ENCODE measurements at regions not wholly inside any gene's neighbourhood (a gene's known extent, or its start where the extent isn't known, plus 50 kb on each side); places are given as distances from the start of the nearest gene placed in this dataset.

- H3K27ac Mint-ChIP-seq: no peak overlapping the region
- ATAC-seq (no peak), DNase-seq (no peak)
- H3K4me1 Mint-ChIP-seq (ENCODE audit: low read depth): no peaks in the 10 kb centered on the region
- ChIA-PET POLR2A (no interaction called here), CTCF (interaction anchor here (1.9 kb wide), 1 partner anchor 21 kb away, joined by 5 read pairs; no protein-coding TSS in a partner anchor)
- H3K4me3 Mint-ChIP-seq: no peak overlapping the region
- no peaks in the 10 kb centered on the region for H3K36me3 Mint-ChIP-seq (ENCODE audit: low read depth)
- intact Hi-C loops (cut with micrococcal nuclease): no loop called here
- no peaks in the 10 kb centered on the region for H3K9me3 Mint-ChIP-seq
- no peaks in the 10 kb centered on the region for H3K27me3 Mint-ChIP-seq
- TF ChIP-seq, protein P1, sequence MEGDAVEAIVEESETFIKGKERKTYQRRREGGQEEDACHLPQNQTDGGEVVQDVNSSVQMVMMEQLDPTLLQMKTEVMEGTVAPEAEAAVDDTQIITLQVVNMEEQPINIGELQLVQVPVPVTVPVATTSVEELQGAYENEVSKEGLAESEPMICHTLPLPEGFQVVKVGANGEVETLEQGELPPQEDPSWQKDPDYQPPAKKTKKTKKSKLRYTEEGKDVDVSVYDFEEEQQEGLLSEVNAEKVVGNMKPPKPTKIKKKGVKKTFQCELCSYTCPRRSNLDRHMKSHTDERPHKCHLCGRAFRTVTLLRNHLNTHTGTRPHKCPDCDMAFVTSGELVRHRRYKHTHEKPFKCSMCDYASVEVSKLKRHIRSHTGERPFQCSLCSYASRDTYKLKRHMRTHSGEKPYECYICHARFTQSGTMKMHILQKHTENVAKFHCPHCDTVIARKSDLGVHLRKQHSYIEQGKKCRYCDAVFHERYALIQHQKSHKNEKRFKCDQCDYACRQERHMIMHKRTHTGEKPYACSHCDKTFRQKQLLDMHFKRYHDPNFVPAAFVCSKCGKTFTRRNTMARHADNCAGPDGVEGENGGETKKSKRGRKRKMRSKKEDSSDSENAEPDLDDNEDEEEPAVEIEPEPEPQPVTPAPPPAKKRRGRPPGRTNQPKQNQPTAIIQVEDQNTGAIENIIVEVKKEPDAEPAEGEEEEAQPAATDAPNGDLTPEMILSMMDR (IDR thresholded peaks at IDR 0.05): no peak
These were observed 93.1 kb upstream of the WWC1 start for GRCh38 chr5:168198359-168198758.

GRCh38 chr5:168202996-168203395, 88.4 kb upstream of the WWC1 start:
- Mint-ChIP-seq H3K4me1 (ENCODE audit: low read depth) (no peaks in the 10 kb centered on the region), H3K27me3 (peaks cover 1% of the 10 kb centered on the region), H3K4me3 (no peak overlapping the region), H3K27ac (no peak overlapping the region), H3K36me3 (ENCODE audit: low read depth) (no peaks in the 10 kb centered on the region), H3K9me3 (no peaks in the 10 kb centered on the region)
- DNase-seq (no peak), ATAC-seq (no peak)
- POLR2A ChIA-PET: no interaction called here
- CTCF ChIA-PET: interaction anchor here (3.0 kb wide), 1 partner anchor 17 kb away, joined by 10 read pairs; no protein-coding TSS in a partner anchor
- TF ChIP-seq, protein P1 (IDR thresholded peaks at IDR 0.05): no peak
- intact Hi-C loops (cut with micrococcal nuclease): no loop called here

- TF ChIP-seq, protein P1 (IDR thresholded peaks at IDR 0.05): no peak
- no peak for ATAC-seq
- Mint-ChIP-seq H3K36me3 (ENCODE audit: low read depth) (no peaks in the 10 kb centered on the region), H3K4me1 (ENCODE audit: low read depth) (no peaks in the 10 kb centered on the region), H3K27me3 (peaks cover 2% of the 10 kb centered on the region), H3K27ac (no peak overlapping the region), H3K9me3 (no peaks in the 10 kb centered on the region), H3K4me3 (no peak overlapping the region)
- no peak for DNase-seq
- ChIA-PET POLR2A (no interaction called here), CTCF (interaction anchor here (3.0 kb wide), 1 partner anchor 16 kb away, joined by 10 read pairs; no protein-coding TSS in a partner anchor)
- intact Hi-C loops (cut with micrococcal nuclease): no loop called here
These were observed 87.3 kb upstream of the WWC1 start for GRCh38 chr5:168204165-168204564.

GRCh38 chr5:168207450-168208029, 83.9 kb upstream of the WWC1 start:
- intact Hi-C loops (cut with micrococcal nuclease): no loop called here
- no peaks in the 10 kb centered on the region for H3K4me1 Mint-ChIP-seq (ENCODE audit: low read depth)
- ChIA-PET POLR2A (no interaction called here), CTCF (interaction anchor here (1.5 kb wide), 1 partner anchor 12 kb away, joined by 6 read pairs; no protein-coding TSS in a partner anchor)
- H3K4me3 Mint-ChIP-seq: no peak overlapping the region
- no peaks in the 10 kb centered on the region for H3K36me3 Mint-ChIP-seq (ENCODE audit: low read depth)
- H3K9me3 Mint-ChIP-seq: no peaks in the 10 kb centered on the region
- DNase-seq (no peak), ATAC-seq (no peak)
- H3K27ac Mint-ChIP-seq: no peak overlapping the region
- TF ChIP-seq, protein P1 (IDR thresholded peaks at IDR 0.05): no peak
- peaks cover 4% of the 10 kb centered on the region for H3K27me3 Mint-ChIP-seq

DNA sequence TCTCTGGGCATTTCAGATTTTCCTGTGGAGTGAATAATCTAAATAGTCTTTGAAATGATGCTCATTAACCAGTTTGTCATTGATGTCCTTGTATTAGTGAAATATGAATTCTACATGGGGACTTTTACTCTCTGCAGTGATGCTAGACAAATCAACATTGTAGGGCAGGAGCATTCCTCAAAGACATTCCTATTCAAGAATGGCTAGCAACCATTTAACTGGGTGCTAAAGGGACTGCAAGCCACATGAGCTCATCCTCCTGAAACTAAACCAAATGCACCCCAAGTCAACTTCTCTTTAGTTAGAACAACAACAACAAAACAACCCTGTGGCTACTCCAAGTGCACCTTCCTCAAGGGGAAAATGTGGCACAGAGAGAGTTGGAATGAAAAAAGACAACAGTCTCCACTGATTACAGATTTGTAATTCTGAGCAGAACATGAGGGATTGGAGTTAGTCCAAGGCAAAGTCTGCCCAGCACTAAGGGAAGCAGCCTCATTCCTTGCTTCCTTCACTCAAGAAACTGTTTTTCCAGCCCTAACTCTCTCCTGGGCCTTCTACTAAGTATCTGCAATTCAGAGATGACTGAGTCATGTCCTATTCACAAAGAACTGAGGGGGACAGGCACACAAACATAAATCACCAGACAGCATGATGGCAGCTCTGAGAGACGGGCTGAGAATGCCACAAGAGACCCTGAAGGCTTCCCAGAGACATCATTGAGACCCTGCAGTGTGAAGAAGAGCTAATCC, 82.0 kb upstream of the WWC1 start:
- no peak overlapping the region for H3K27ac Mint-ChIP-seq
- no peak for ATAC-seq
- no peak for DNase-seq
- H3K27me3 Mint-ChIP-seq: peaks cover 4% of the 10 kb centered on the region
- no peaks in the 10 kb centered on the region for H3K9me3 Mint-ChIP-seq
- TF ChIP-seq, protein P1 (IDR thresholded peaks at IDR 0.05): no peak
- H3K4me1 Mint-ChIP-seq (ENCODE audit: low read depth): no peaks in the 10 kb centered on the region
- ChIA-PET CTCF (interaction anchor here (0.6 to 1.0 kb wide), 2 partner anchors 10 to 999 kb away, joined by 3 read pairs; no protein-coding TSS in a partner anchor), POLR2A (no interaction called here)
- H3K4me3 Mint-ChIP-seq: no peak overlapping the region
- intact Hi-C loops (cut with micrococcal nuclease): no loop called here
- H3K36me3 Mint-ChIP-seq (ENCODE audit: low read depth): no peaks in the 10 kb centered on the region

All from activated CD8-positive, alpha-beta T cell treated with anti-CD3 and anti-CD28 coated beads for 36 hours (primary cell).